NCI-H1436 (cell line): ENCODE measurements at regions not wholly inside any gene's neighbourhood (a gene's known extent, or its start where the extent isn't known, plus 50 kb on each side); places are given as distances from the start of the nearest gene placed in this dataset.
"Not testable (repeated sequence)": the region's sequence is repeated elsewhere in the genome, so short reads cannot be mapped to it uniquely, and the experiment has no call there.

Experiments
- DNase-seq: peaks from one replicate; lab custom pipeline; 2025; lab: John Stamatoyannopoulos, UW

- DNase-seq = no peak
These were observed 612.2 kb downstream of the IQCM start for GRCh38 chr4:149203256-149204001.

GRCh38 chr4:149202117-149202516, 613.5 kb downstream of the IQCM start:
- DNase-seq = no peak

GRCh38 chr4:149199594-149199993, 616.0 kb downstream of the IQCM start:
- no peak for DNase-seq

GRCh38 chr4:149194061-149194460, 621.6 kb downstream of the IQCM start:
- no peak for DNase-seq

- no peak for DNase-seq
These were observed 627.9 kb downstream of the IQCM start for GRCh38 chr4:149187726-149188125.

GRCh38 chr4:149183638-149184037, 632.0 kb downstream of the IQCM start:
- DNase-seq = no peak

- DNase-seq = not testable (repeated sequence)
These were observed 634.2 kb downstream of the IQCM start for GRCh38 chr4:149181459-149181858.

- no peak for DNase-seq
These were observed 639.6 kb downstream of the IQCM start for GRCh38 chr4:149176039-149176438.

GRCh38 chr4:149175549-149175948, 640.1 kb downstream of the IQCM start:
- DNase-seq = no peak

GRCh38 chr4:149173241-149174013, 642.2 kb downstream of the IQCM start:
- no peak for DNase-seq

- no peak for DNase-seq
These were observed 647.0 kb downstream of the IQCM start for GRCh38 chr4:149168645-149169044.

- DNase-seq = no peak
These were observed 648.8 kb downstream of the IQCM start for GRCh38 chr4:149166876-149167275.

- DNase-seq = no peak
These were observed 649.3 kb downstream of the IQCM start for GRCh38 chr4:149166365-149166764.

- no peak for DNase-seq
These were observed 651.4 kb downstream of the IQCM start for GRCh38 chr4:149164282-149164681.

GRCh38 chr4:149161247-149161646, 654.4 kb downstream of the IQCM start:
- no peak for DNase-seq

GRCh38 chr4:149160370-149160769, 655.3 kb downstream of the IQCM start:
- no peak for DNase-seq

- DNase-seq = no peak
These were observed 656.8 kb downstream of the IQCM start for GRCh38 chr4:149158817-149159216.

GRCh38 chr4:149145803-149146202, 669.8 kb downstream of the IQCM start:
- DNase-seq = no peak

- no peak for DNase-seq
These were observed 671.6 kb downstream of the IQCM start for GRCh38 chr4:149144060-149144459.

GRCh38 chr4:149141391-149141790, 674.3 kb downstream of the IQCM start:
- no peak for DNase-seq

GRCh38 chr4:149140841-149141240, 674.8 kb downstream of the IQCM start:
- no peak for DNase-seq

- no peak for DNase-seq
These were observed 678.6 kb downstream of the IQCM start for GRCh38 chr4:149136951-149137620.

GRCh38 chr4:149135062-149135461, 680.6 kb downstream of the IQCM start:
- no peak for DNase-seq
